ENCODE measurements at regions not wholly inside any gene's neighbourhood (a gene's known extent, or its start where the extent isn't known, plus 50 kb on each side); places are given as distances from the start of the nearest gene placed in this dataset.

DNA sequence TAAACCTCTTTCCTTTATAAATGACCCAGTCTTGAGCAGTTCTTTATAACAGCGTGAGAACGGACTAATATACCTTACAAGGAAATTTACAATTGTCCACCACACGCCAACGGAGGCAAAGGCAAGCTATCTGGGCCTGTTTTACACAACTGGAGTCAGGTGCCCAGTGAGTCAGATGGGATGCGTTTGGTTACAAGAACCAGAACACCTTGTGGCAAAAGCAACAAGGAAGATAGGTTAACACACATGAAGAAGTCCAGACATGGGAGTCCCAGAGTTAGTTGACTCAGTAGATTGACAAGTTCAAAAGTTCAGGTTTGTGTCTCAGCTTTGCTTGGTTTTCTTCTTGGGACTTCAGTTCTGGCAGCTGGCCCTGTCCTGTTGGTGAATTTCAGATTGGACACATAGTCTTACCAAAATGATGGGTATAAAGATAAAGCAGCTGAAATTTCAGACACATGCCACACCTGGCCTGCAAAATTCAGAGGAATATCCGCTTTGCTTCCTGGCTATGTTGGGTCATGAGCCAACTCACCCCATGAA lies 97.9 kb downstream of the PXDC1 start:
- H3K4me3 ChIP-seq (ENCODE audit: low read depth, low read length), result no peak overlapping the region
- DNase-seq (ENCODE audit: low read depth), result no peak
- TF ChIP-seq, protein P1, sequence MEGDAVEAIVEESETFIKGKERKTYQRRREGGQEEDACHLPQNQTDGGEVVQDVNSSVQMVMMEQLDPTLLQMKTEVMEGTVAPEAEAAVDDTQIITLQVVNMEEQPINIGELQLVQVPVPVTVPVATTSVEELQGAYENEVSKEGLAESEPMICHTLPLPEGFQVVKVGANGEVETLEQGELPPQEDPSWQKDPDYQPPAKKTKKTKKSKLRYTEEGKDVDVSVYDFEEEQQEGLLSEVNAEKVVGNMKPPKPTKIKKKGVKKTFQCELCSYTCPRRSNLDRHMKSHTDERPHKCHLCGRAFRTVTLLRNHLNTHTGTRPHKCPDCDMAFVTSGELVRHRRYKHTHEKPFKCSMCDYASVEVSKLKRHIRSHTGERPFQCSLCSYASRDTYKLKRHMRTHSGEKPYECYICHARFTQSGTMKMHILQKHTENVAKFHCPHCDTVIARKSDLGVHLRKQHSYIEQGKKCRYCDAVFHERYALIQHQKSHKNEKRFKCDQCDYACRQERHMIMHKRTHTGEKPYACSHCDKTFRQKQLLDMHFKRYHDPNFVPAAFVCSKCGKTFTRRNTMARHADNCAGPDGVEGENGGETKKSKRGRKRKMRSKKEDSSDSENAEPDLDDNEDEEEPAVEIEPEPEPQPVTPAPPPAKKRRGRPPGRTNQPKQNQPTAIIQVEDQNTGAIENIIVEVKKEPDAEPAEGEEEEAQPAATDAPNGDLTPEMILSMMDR (IDR thresholded peaks at IDR 0.05; ENCODE audit: control insufficient read depth, extremely low read depth, insufficient read depth), result no peak

DNA sequence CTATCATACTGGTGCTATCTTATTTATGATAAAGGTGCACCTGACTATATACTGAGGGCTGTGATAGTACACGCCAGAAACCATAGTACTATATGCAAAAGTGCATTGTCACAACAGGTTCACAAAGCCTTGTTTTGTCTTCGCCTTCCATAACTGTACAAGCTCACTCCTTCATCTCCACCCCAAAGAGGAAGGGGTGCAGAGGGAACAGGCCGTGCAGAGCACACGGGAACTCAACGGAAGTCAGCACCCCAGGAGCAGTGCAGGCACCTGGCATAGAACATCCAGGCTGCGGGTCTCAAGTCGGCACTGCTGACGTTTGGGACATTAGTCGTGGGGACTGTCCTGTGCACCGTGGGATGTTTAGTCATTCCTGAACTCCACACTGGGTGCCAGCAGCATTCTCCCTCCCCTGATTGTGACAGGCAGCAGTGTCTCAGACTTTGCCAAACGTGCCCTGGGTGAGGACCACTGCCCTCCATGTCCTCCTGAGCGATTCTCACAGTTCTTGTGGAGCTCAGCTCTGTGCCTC lies 99.7 kb downstream of the PXDC1 start:
- DNase-seq (ENCODE audit: low read depth), result no peak
- TF ChIP-seq, protein P1 (IDR thresholded peaks at IDR 0.05; ENCODE audit: control insufficient read depth, extremely low read depth, insufficient read depth), result no peak
- H3K4me3 ChIP-seq (ENCODE audit: low read depth, low read length), result no peak overlapping the region

DNA sequence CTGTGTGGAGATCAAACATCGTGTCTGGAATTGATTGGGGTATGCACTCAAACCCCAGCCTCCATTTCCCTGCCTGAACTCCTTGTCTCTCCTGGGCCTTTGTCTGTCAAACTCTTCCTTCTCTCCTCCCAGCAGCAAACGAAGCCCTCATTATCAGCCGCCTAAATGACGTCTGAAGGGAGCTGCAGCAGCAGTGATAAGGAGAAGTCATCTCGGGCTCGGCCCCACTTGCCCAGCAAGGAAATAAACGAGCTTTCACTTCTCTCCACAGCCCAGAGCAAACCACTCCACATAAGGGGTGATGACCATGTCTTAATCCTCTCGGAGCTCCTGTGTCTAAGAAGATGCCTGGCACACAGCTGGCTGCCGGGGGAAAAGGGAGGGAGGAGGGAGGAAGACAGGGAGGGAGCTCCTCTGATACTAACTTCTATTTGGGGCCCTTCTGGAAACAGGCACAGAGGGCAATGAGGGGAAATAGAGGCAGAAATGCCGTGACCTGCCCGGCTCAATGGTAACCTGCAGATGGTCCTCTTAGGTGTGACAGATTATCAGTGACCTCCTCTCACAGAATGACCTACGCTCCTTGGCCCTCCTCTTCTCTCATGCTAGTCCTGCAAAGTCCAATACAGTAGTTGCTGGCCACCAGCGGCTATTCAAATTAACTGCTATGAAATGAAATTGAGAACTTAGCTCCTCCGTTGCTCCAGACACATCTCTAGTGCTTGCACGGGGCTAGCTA lies 100.4 kb downstream of the PXDC1 start:
- DNase-seq (ENCODE audit: low read depth), result no peak
- TF ChIP-seq, protein P1 (IDR thresholded peaks at IDR 0.05; ENCODE audit: control insufficient read depth, extremely low read depth, insufficient read depth), result no peak
- no peak overlapping the region for H3K4me3 ChIP-seq (ENCODE audit: low read depth, low read length)

DNA sequence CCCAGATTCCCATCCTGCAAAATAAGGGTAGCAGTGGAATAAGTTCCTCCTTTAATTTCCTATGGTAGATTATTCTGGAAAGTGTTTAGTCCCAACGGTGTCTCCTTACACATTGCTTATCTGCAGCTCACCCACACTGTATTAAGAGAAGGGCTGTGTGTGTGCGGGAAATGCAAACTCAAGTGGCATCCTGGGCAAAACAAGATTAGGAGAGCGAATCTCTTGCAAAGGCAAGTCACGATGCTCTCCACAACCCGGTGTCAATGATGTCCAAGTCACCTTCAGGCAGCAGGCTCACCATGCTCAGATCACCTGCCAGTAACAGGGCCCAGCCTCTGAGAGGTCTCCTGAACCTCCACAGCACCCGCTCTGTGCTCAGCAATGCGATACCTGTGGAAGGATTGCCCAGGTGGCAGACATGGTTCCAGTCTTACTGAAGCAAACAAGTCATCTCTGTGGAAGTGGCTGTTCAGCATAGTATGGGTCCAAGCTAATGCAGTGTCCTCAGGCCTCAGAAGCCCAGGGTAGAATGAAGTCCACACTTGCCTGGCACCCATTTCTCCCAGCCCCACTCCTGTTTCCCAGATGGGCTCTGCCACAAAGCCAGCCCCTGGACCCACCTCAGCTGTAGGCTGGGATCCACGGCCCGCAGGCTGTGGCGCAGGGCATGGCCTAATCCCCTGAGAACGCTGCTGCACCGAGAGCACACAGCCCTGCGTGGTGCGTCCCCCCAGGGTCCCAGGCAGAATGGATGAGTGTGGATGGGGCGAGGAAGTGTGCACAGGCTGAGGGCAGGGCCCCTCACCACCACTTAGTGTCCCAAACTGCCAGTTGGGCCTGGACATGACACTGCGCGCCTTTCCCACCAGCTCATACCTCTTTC lies 101.2 kb downstream of the PXDC1 start:
- no peak overlapping the region for H3K4me3 ChIP-seq (ENCODE audit: low read depth, low read length)
- DNase-seq (ENCODE audit: low read depth), result no peak

DNA sequence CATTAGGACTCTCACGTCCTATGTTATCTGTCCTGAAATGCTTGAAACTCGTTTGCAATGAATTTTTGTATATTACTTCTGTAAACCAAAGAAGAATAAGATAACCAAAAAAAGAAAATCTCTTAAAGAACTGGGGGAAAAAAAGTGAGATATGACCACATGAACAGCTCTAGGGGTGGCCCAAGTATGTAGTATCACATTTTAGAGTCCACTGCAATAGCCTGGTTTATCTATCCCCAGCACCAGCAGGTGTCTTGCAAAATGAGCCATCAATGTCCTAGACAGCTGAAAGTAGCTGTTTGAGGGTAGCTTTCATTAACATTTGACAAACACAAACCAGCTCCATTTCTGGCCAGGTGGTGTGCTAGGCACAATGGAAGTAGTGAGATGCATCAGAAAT lies 102.8 kb downstream of the PXDC1 start:
- TF ChIP-seq, protein P1 (IDR thresholded peaks at IDR 0.05; ENCODE audit: control insufficient read depth, extremely low read depth, insufficient read depth), result no peak

More for the DNA sequence above, 101.2 kb downstream of the PXDC1 start:
- TF ChIP-seq, protein P1 (IDR thresholded peaks at IDR 0.05; ENCODE audit: control insufficient read depth, extremely low read depth, insufficient read depth), result no peak

DNA sequence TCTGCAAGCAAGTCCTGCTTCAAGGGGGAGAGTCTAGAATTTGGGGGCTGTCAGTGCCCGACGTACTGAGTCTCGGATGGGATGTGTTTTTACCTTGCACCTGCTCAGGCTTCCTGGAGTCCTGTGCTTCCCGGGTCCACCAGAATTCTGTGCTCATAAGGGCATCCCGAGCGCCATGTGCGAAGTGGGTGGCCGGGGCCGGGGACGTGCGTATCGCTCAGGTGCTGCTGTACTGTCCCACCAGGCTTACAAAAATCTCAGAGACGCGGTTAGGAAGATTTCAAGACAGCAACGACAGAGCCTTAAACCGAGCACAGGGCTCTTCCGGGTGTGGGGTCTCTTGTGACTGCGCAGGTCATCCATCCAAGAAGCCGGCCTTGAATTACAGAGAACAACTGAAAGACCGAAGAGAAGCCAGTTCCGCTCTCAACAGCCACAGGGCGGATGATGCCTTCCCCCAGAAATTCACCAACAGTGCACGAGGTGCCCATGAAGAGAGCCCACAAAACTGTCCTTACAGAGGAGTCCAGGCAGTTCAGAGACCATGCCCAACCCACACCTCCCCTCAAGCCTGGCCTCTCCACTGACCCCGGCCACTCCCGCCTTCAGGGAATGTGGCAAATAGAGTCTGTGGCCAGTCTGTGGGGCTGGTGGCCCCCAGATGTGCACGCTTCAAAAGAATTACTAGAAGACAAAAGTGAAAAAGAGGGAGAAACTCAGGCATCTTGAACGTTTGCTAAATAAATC lies 104.7 kb downstream of the PXDC1 start:
- TF ChIP-seq, protein P1 (IDR thresholded peaks at IDR 0.05; ENCODE audit: control insufficient read depth, extremely low read depth, insufficient read depth), result no peak
- no peak for DNase-seq (ENCODE audit: low read depth)
- no peak overlapping the region for H3K4me3 ChIP-seq (ENCODE audit: low read depth, low read length)

More for the DNA sequence above, 102.8 kb downstream of the PXDC1 start:
- H3K4me3 ChIP-seq (ENCODE audit: low read depth, low read length), result no peak overlapping the region
- no peak for DNase-seq (ENCODE audit: low read depth)
